IMR-90 (cell line): ENCODE measurements at regions not wholly inside any gene's neighbourhood (a gene's known extent, or its start where the extent isn't known, plus 50 kb on each side); places are given as distances from the start of the nearest gene placed in this dataset.

Source experiments
- ATAC-seq: fragments of 200-7000 bp; cut with Tn5 transposase; 2 replicates; pipeline ENCODE4 v1.9.1; 2020; ENCODE audit warnings: low read depth, mild to moderate bottlenecking, moderate library complexity
- BruUV-seq: library from RNA; stranded (reverse); fragments of 400-500 nt; replicated peaks from 2 replicates; lab custom pipeline; 2021; lab: Mats Ljungman, UMichigan
- CTCF ChIA-PET: fragments of 300-600 bp; formaldehyde crosslinking; extraction: SDS; loops from one replicate; lab custom pipeline; 2021; ENCODE audit warnings: antibody characterized with exemption; lab: Yijun Ruan, JAX
- POLR2A ChIA-PET: fragments of 300-600 bp; sonication (Branson Sonifier 250); formaldehyde crosslinking; loops from one replicate; lab custom pipeline; 2022; ENCODE audit warnings: antibody characterized with exemption; ENCODE audit not compliant: unreplicated experiment; lab: Charles Lee
- DNase-seq: peaks from one replicate; pipeline ENCODE4 v3.0.0; 2013
- H2AFZ ChIP-seq: replicated peaks from 2 replicates; pipeline ENCODE3; 2013; ENCODE audit warnings: low read length, mild to moderate bottlenecking; ENCODE audit not compliant: poor library complexity
- H2AK5ac ChIP-seq: 2 replicates; pipeline ENCODE4 v1.6.1; 2013; ENCODE audit warnings: low read depth, low read length, inconsistent platforms
- H2AK9ac ChIP-seq: replicated peaks from 2 replicates; pipeline ENCODE3; 2013; ENCODE audit warnings: mild to moderate bottlenecking, low read depth, low read length, moderate library complexity; ENCODE audit not compliant: poor library complexity
- H2BK120ac ChIP-seq: 2 replicates; pipeline ENCODE4 v1.6.1; 2013; ENCODE audit warnings: low read depth, low read length, inconsistent platforms
- H2BK15ac ChIP-seq: 3 replicates; pipeline ENCODE4 v1.6.1; 2013; ENCODE audit warnings: low read depth, low read length, inconsistent platforms
- H2BK20ac ChIP-seq: 2 replicates; pipeline ENCODE4 v1.6.1; 2013; ENCODE audit warnings: low read depth, mild to moderate bottlenecking, inconsistent platforms, low read length, moderate library complexity
- H2BK5ac ChIP-seq: 2 replicates; pipeline ENCODE4 v1.6.1; 2013; ENCODE audit warnings: mild to moderate bottlenecking, low read depth, low read length, inconsistent platforms; ENCODE audit not compliant: poor library complexity, severe bottlenecking
- H3K14ac ChIP-seq: replicated peaks from 2 replicates; pipeline ENCODE4 v1.6.1; 2013; ENCODE audit warnings: low read depth, low read length, inconsistent platforms
- H3K18ac ChIP-seq: 2 replicates; pipeline ENCODE4 v1.6.1; 2013; ENCODE audit warnings: low read depth, low read length, control low read depth
- H3K23ac ChIP-seq: 2 replicates; pipeline ENCODE4 v1.6.1; 2013; ENCODE audit warnings: low read depth, low read length, inconsistent platforms
- H3K27ac ChIP-seq: 2 replicates; pipeline ENCODE4 v1.5.1; 2013; ENCODE audit warnings: mild to moderate bottlenecking, control low read depth, low read length; ENCODE audit not compliant: insufficient read depth
- H3K27me3 ChIP-seq: 2 replicates; pipeline ENCODE4 v1.6.1; 2013; ENCODE audit warnings: low read length; ENCODE audit not compliant: control insufficient read depth, insufficient read depth
- H3K36me3 ChIP-seq: 2 replicates; pipeline ENCODE4 v1.6.1; 2013; ENCODE audit warnings: low read length, mixed read lengths; ENCODE audit not compliant: control insufficient read depth, insufficient read depth
- H3K4ac ChIP-seq: 2 replicates; pipeline ENCODE4 v1.6.1; 2013; ENCODE audit warnings: low read depth, low read length, inconsistent platforms
- H3K4me1 ChIP-seq: 2 replicates; pipeline ENCODE4 v1.6.1; 2013; ENCODE audit warnings: low read length, mixed read lengths; ENCODE audit not compliant: control insufficient read depth, insufficient read depth
- H3K4me2 ChIP-seq: 2 replicates; pipeline ENCODE4 v1.6.1; 2013; ENCODE audit warnings: low read depth, mild to moderate bottlenecking, control low read depth, low read length, moderate library complexity
- H3K4me3 ChIP-seq: 2 replicates; pipeline ENCODE4 v1.5.1; 2013; ENCODE audit warnings: low read depth, mild to moderate bottlenecking, control low read depth, low read length, moderate library complexity; ENCODE audit not compliant: insufficient read depth
- H3K56ac ChIP-seq: 2 replicates; pipeline ENCODE4 v1.6.1; 2013; ENCODE audit warnings: low read length, inconsistent platforms; ENCODE audit not compliant: insufficient read depth; ENCODE audit errors: extremely low read depth
- H3K79me1 ChIP-seq, 2 experiments: 2 replicates each; pipeline ENCODE4 v1.6.1; 2013; ENCODE audit warnings: low read length in 2 of 2, inconsistent platforms in 1 of 2, low read depth in 1 of 2
- H3K9ac ChIP-seq: 2 replicates; pipeline ENCODE4 v1.6.1; 2013; ENCODE audit warnings: low read depth, low read length, control low read depth
- H3K9me1 ChIP-seq: 2 replicates; pipeline ENCODE4 v1.6.1; 2013; ENCODE audit warnings: low read length, inconsistent platforms; ENCODE audit not compliant: insufficient read depth
- H3K9me3 ChIP-seq: 2 replicates; pipeline ENCODE4 v1.6.1; 2013; ENCODE audit warnings: low read length; ENCODE audit not compliant: control insufficient read depth, insufficient read depth
- H4K20me1 ChIP-seq: 2 replicates; pipeline ENCODE4 v1.6.1; 2013; ENCODE audit warnings: low read length, inconsistent platforms; ENCODE audit not compliant: insufficient read depth
- H4K5ac ChIP-seq: 2 replicates; pipeline ENCODE4 v1.6.1; 2013; ENCODE audit warnings: mild to moderate bottlenecking, low read depth, low read length, control low read depth
- H4K8ac ChIP-seq, 2 experiments: 2 replicates each; pipeline ENCODE4 v1.6.1; 2013; ENCODE audit warnings: low read depth in 2 of 2, low read length in 2 of 2, control low read depth in 1 of 2, inconsistent platforms in 1 of 2
- H4K91ac ChIP-seq: 2 replicates; pipeline ENCODE4 v1.6.1; 2013; ENCODE audit warnings: low read depth, low read length, inconsistent platforms; ENCODE audit not compliant: insufficient read depth
- CEBPB ChIP-seq: IDR thresholded peaks from 2 replicates; pipeline ENCODE4 v1.6.1; 2012; ENCODE audit warnings: low read depth, low read length, improper control_type of control experiment
- FOS ChIP-seq: fragments of 150-350 bp; IDR thresholded peaks from 2 replicates; pipeline ENCODE4 v1.6.1; 2016; ENCODE audit warnings: low read depth, low read length
- MXI1 ChIP-seq: IDR thresholded peaks from 2 replicates; pipeline ENCODE4 v1.6.1; 2012; ENCODE audit warnings: low read depth, mild to moderate bottlenecking, low read length, moderate library complexity, borderline replicate concordance
- RFX5 ChIP-seq: IDR thresholded peaks from 2 replicates; pipeline ENCODE4 v1.8.0; 2012; ENCODE audit warnings: low read depth, mild to moderate bottlenecking, low read length, moderate library complexity
- WGBS, 2 experiments: methylation state at CpG; one replicate each; pipeline versions ENCODE4 v1.1.5 to v1.1.7; 2013; ENCODE audit warnings: missing lambda C conversion rate in 2 of 2; ENCODE audit not compliant: insufficient read length in 1 of 2; ENCODE audit errors: extremely low coverage in 2 of 2; 5-methylcytosine and 5-hydroxymethylcytosine counted together
- dilution Hi-C: fragments of 300-500 bp; cut with HindIII; formaldehyde crosslinking; loops from one replicate; pipeline ENCODE4 v1.14.3; 2018; ENCODE audit warnings: low sequenced_read_pairs; ENCODE audit not compliant: unreplicated experiment
- in situ Hi-C: fragments of 300-500 bp; cut with MboI; formaldehyde crosslinking; loops from 3 replicates; pipeline ENCODE4 v1.14.3; 2019; ENCODE audit warnings: low sequenced_read_pairs, inconsistent platforms, mixed read lengths
- intact Hi-C: fragments of 100-400 bp; cut with micrococcal nuclease; formaldehyde crosslinking; loops from 2 replicates; pipeline ENCODE4 v1.10.0; 2022
- TF ChIP-seq, protein P1 (sequence below): conservative IDR thresholded peaks from 2 replicates; pipeline ENCODE4 v1.5.1; 2012; ENCODE audit warnings: mild to moderate bottlenecking, low read depth, low read length, improper control_type of control experiment
- TF ChIP-seq, protein P2 (sequence below): fragments of 150-350 bp; IDR thresholded peaks from 2 replicates; pipeline ENCODE4 v1.6.1; 2017; ENCODE audit warnings: mild to moderate bottlenecking, antibody characterized with exemption, low read length, low read depth

DNA sequence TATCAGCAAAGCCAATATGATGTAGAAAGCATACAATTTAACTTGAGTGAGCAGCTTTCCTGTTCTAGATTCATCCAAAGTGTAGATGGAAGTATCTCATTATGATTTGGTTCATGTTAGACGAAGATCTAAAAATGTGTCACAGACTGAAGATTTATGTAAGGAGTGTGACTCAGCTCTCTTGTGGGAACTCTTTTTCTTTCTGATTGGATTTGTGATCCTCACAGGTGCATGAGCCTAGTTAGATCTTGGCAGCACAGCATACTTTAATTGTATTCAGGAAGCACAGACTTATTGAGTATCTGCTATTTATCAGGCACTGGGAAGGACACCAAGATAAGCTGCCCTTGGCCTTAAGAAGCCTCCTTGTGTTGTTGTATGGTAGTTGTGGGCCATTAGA, 147.1 kb downstream of the C11orf91 start:
- Histone ChIP-seq H3K4me3 (no peak overlapping the region), H2BK5ac (no peak overlapping the region), H3K79me1 (no peaks in the 10 kb centered on the region; a peak in 2 of 4 replicates), H3K27ac (no peak overlapping the region), H2BK15ac (no peak overlapping the region; the same call in 2 of the 3 replicates), H3K14ac (no peak overlapping the region), H3K4me2 (no peak overlapping the region), H3K4me1 (peaks cover 10% of the 10 kb centered on the region; the same call in 1 of the 2 replicates), H4K5ac (no peak overlapping the region), H2AK5ac (no peak overlapping the region), H3K4ac (no peak overlapping the region), H3K18ac (no peak overlapping the region), H4K20me1 (no peaks in the 10 kb centered on the region), H4K8ac (no peak overlapping the region), H3K27me3 (no peaks in the 10 kb centered on the region), H2AK9ac (no peak overlapping the region), H3K23ac (no peak overlapping the region), H2BK20ac (no peak overlapping the region), H3K36me3 (no peaks in the 10 kb centered on the region), H3K9me1 (peaks cover 10% of the 10 kb centered on the region; the same call in 1 of the 2 replicates), H2AFZ (no peak overlapping the region), H3K9me3 (no peaks in the 10 kb centered on the region), H2BK120ac (no peak overlapping the region), H4K91ac (no peak overlapping the region), H3K56ac (no peak overlapping the region), H3K9ac (no peak overlapping the region)
- no CpG with 5 or more reads among the region's 1 CpG for WGBS, 2 experiments
- intact Hi-C loops (no loop called here), in situ Hi-C loops (no loop called here), dilution Hi-C loops (no loop called here)
- no TSS peak for BruUV-seq
- no peak for ATAC-seq
- peak; percentile 43 for DNase-seq
- TF ChIP-seq FOS (no peak), MXI1 (no peak), CEBPB (no peak), RFX5 (no peak)
- TF ChIP-seq, protein P1, sequence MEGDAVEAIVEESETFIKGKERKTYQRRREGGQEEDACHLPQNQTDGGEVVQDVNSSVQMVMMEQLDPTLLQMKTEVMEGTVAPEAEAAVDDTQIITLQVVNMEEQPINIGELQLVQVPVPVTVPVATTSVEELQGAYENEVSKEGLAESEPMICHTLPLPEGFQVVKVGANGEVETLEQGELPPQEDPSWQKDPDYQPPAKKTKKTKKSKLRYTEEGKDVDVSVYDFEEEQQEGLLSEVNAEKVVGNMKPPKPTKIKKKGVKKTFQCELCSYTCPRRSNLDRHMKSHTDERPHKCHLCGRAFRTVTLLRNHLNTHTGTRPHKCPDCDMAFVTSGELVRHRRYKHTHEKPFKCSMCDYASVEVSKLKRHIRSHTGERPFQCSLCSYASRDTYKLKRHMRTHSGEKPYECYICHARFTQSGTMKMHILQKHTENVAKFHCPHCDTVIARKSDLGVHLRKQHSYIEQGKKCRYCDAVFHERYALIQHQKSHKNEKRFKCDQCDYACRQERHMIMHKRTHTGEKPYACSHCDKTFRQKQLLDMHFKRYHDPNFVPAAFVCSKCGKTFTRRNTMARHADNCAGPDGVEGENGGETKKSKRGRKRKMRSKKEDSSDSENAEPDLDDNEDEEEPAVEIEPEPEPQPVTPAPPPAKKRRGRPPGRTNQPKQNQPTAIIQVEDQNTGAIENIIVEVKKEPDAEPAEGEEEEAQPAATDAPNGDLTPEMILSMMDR, result no peak
- TF ChIP-seq, protein P2, sequence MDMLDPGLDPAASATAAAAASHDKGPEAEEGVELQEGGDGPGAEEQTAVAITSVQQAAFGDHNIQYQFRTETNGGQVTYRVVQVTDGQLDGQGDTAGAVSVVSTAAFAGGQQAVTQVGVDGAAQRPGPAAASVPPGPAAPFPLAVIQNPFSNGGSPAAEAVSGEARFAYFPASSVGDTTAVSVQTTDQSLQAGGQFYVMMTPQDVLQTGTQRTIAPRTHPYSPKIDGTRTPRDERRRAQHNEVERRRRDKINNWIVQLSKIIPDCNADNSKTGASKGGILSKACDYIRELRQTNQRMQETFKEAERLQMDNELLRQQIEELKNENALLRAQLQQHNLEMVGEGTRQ, result no peak
- ChIA-PET CTCF (interaction anchor here (1.3 kb wide), 1 partner anchor 114 kb away, joined by 4 read pairs; no protein-coding TSS in a partner anchor), POLR2A (no interaction called here)
